ENCODE measurements at regions not wholly inside any gene's neighbourhood (a gene's known extent, or its start where the extent isn't known, plus 50 kb on each side); places are given as distances from the start of the nearest gene placed in this dataset.

DNA sequence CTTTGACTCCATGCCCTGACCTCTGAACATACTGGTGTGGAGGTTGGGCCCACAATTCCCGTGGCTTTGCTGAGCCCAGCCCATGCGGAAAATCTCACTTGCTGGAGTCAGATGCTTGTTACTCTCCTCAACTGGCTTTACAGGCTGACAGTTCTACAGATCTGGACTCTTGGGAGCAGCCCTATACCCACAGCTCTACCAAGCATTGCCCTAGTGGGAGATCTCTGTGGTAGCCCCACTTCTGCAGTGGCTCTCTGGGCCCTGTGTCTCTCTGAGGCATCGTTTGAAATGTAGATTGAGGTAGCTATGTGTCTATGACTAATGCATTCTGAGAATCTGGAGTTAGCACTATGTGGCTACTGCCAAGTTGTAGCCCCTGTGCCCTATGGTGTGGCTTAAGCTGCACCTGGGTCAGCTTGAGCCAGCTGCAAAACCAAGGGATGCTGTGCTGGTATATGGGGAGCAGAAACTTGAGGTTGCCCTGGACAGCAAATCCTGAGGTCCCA is 625.8 kb upstream of the ALCAM start:
- H3K27ac Mint-ChIP-seq (ENCODE audit: low read depth, unreplicated experiment): no peak overlapping the region

DNA sequence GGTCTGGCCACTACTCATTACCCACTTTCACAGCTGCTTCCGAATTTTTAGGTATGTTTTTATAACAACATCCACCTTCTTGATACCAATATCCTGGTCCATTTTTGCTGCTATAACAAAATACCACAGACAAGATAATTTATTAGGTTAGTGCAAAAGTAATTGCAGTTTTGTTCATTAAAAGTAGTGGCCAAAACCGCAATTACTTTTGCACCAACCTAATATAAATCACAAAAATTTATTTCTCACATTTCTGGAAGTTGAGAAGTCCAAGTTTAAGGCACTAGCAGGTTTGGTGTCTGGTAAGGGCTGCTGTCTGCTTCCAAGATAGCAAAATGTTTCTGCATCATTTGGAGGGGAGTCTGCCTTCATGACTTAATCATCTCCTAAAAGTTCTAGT is 624.7 kb upstream of the ALCAM start:
- Mint-ChIP-seq H3K4me3 (ENCODE audit: unreplicated experiment) (no peak overlapping the region), H3K4me1 (ENCODE audit: insufficient read depth, unreplicated experiment) (no peaks in the 10 kb centered on the region), H3K9me3 (ENCODE audit: unreplicated experiment) (no peaks in the 10 kb centered on the region), H3K27me3 (ENCODE audit: insufficient read depth, unreplicated experiment) (no peaks in the 10 kb centered on the region), H3K36me3 (ENCODE audit: insufficient read depth, unreplicated experiment) (no peaks in the 10 kb centered on the region), H3K27ac (ENCODE audit: low read depth, unreplicated experiment) (no peak overlapping the region)
- TF ChIP-seq CTCF (IDR thresholded peaks at IDR 0.05; ENCODE audit: unreplicated experiment): no peak
- BruUV-seq (replicated peaks): no TSS peak
- CTCF ChIA-PET: no interaction called here
- DNase-seq (ENCODE audit: unreplicated experiment): no peak
- intact Hi-C loops (cut with micrococcal nuclease): no loop called here
- POLR2A ChIA-PET: interaction anchor here (1.1 kb wide), 1 partner anchor 9 kb away, joined by 3 read pairs; no protein-coding TSS in a partner anchor

More for the DNA sequence above, 625.8 kb upstream of the ALCAM start:
- BruUV-seq (replicated peaks): no TSS peak
- POLR2A ChIA-PET: no interaction called here
- no peak for DNase-seq (ENCODE audit: unreplicated experiment)
- H3K27me3 Mint-ChIP-seq (ENCODE audit: insufficient read depth, unreplicated experiment): no peaks in the 10 kb centered on the region
- no peaks in the 10 kb centered on the region for H3K9me3 Mint-ChIP-seq (ENCODE audit: unreplicated experiment)
- CTCF ChIA-PET: interaction anchor here (0.9 kb wide), 1 partner anchor 625 kb away, joined by 4 read pairs; no protein-coding TSS in a partner anchor
- no peaks in the 10 kb centered on the region for H3K4me1 Mint-ChIP-seq (ENCODE audit: insufficient read depth, unreplicated experiment)
- H3K36me3 Mint-ChIP-seq (ENCODE audit: insufficient read depth, unreplicated experiment): no peaks in the 10 kb centered on the region
- intact Hi-C loops (cut with micrococcal nuclease): no loop called here
- no peak overlapping the region for H3K4me3 Mint-ChIP-seq (ENCODE audit: unreplicated experiment)
- TF ChIP-seq CTCF (IDR thresholded peaks at IDR 0.05; ENCODE audit: unreplicated experiment): no peak

DNA sequence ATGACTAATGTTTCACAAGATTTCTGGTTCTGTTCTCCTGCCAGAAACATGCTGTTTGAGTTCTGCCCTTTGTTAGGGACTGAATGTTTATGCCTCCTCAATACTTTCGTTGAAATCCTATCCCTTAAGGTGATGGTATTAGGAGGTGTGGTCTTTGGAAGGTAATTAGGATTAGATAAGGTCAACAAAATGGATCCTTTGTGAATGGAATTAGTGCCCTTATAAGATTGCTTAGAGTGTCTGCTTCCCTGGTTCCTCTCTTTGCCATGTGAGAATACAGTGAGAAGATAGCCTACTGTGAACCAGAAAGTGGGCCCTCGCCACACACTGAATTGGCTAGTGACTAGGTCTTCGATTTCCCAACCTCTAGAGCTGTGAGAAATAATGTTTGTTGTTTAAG is 621.4 kb upstream of the ALCAM start:
- ChIA-PET CTCF (no interaction called here), POLR2A (no interaction called here)
- Mint-ChIP-seq H3K4me3 (ENCODE audit: unreplicated experiment) (no peak overlapping the region), H3K4me1 (ENCODE audit: insufficient read depth, unreplicated experiment) (no peaks in the 10 kb centered on the region), H3K27me3 (ENCODE audit: insufficient read depth, unreplicated experiment) (no peaks in the 10 kb centered on the region), H3K36me3 (ENCODE audit: insufficient read depth, unreplicated experiment) (no peaks in the 10 kb centered on the region), H3K9me3 (ENCODE audit: unreplicated experiment) (no peaks in the 10 kb centered on the region), H3K27ac (ENCODE audit: low read depth, unreplicated experiment) (no peak overlapping the region)
- no TSS peak for BruUV-seq (replicated peaks)
- no peak for TF ChIP-seq CTCF (IDR thresholded peaks at IDR 0.05; ENCODE audit: unreplicated experiment)
- no peak for DNase-seq (ENCODE audit: unreplicated experiment)
- intact Hi-C loops (cut with micrococcal nuclease): no loop called here

GRCh38 chr3:104746056-104746455 is 620.7 kb upstream of the ALCAM start:
- CTCF ChIA-PET: interaction anchor here (0.5 kb wide), 1 partner anchor 14 kb away, joined by 3 read pairs; no protein-coding TSS in a partner anchor
- DNase-seq (ENCODE audit: unreplicated experiment): no peak
- BruUV-seq (replicated peaks): no TSS peak
- Mint-ChIP-seq H3K4me1 (ENCODE audit: insufficient read depth, unreplicated experiment) (no peaks in the 10 kb centered on the region), H3K4me3 (ENCODE audit: unreplicated experiment) (no peak overlapping the region), H3K27ac (ENCODE audit: low read depth, unreplicated experiment) (no peak overlapping the region), H3K36me3 (ENCODE audit: insufficient read depth, unreplicated experiment) (no peaks in the 10 kb centered on the region), H3K9me3 (ENCODE audit: unreplicated experiment) (no peaks in the 10 kb centered on the region), H3K27me3 (ENCODE audit: insufficient read depth, unreplicated experiment) (no peaks in the 10 kb centered on the region)
- no peak for TF ChIP-seq CTCF (IDR thresholded peaks at IDR 0.05; ENCODE audit: unreplicated experiment)
- POLR2A ChIA-PET: no interaction called here
- intact Hi-C loops (cut with micrococcal nuclease): no loop called here
